Activated CD4-positive, alpha-beta T cell treated with anti-CD3 and anti-CD28 coated beads for 24 hours (primary cell): ENCODE measurements at regions not wholly inside any gene's neighbourhood (a gene's known extent, or its start where the extent isn't known, plus 50 kb on each side); places are given as distances from the start of the nearest gene placed in this dataset.
"Not testable (repeated sequence)": the region's sequence is repeated elsewhere in the genome, so short reads cannot be mapped to it uniquely, and the experiment has no call there.

Source experiments
- DNase-seq, 2 donors: peaks; one replicate each; pipeline ENCODE4 v3.0.0-alpha.2; 2020; ENCODE audit warnings: low read depth in 2 of 2

DNA sequence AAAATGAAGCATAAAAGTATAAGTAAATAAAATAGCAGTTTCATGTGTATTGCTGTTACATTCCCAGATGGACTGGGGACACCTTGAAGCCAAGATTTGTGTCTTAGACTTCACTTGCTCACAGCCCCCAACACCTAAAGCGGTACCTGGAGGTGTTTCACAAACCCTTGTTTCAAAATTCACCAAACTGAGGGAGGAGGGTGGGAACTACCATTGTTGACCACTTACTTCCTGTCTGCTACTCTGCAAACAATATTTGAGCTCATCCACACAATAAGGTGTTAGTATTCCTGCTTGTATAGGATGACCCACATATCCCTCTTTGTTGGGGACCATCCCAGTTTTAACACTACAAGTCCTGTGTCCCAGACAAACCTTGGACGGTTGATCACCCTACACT lies 115.9 kb upstream of the SYT6 start:
- no peak for DNase-seq

GRCh38 chr1:114263343-114263742 lies 109.7 kb upstream of the SYT6 start:
- no peak for DNase-seq

DNA sequence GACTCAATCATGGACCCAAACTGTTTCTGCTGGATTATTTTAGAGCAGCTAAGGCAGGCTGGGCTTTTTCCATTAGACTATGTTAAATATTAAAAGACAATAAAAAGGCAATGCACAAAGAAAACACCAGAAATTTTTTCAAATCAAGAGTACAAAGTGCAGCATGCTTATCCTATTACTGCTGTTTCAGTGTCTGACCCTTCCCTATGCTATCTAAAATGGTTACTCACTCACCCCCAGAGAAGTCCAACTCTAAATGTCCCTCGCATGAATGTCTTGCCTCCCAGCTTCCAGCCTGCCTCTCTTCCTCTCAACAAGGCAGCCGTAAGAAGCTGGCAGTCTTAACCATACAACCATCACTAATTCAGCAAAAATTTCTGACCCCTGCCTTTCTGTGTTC lies 108.7 kb upstream of the SYT6 start:
- DNase-seq: no peak

DNA sequence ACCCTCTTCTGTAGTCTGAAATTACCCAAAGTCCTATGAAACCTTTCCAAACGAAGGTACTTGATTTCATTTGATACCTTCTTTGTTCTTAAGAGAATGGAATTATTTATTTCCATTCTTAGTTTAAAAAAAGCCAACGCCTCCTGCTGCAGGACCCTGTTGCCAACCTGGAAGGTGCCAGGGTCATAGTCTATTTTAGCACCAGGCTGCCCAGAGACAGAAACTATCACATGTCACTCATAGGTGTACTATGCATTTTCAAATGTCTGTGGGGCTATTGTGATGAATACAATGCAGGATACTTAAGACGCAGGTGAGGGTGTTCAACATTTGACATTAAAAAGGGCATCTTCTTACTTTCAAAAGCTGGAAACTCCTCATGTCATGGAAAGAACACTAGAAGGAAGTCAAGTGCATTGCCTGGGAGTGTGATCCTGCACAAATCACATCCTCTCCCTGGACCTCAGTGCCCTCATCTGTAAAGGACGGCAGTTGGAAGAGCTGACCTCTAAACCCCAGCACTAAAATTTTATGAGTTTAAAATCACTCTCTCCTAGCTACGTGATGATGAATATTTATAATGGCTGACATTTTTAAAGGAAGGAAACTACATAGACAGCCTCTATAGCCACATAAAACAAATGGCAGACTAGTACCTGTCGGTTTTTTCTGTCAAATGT lies 107.3 kb upstream of the SYT6 start:
- DNase-seq: no peak

- DNase-seq: no peak
Measured at GRCh38 chr1:114259511-114260160, 106.0 kb upstream of the SYT6 start.

GRCh38 chr1:114258633-114259032 lies 105.0 kb upstream of the SYT6 start:
- DNase-seq: no peak

DNA sequence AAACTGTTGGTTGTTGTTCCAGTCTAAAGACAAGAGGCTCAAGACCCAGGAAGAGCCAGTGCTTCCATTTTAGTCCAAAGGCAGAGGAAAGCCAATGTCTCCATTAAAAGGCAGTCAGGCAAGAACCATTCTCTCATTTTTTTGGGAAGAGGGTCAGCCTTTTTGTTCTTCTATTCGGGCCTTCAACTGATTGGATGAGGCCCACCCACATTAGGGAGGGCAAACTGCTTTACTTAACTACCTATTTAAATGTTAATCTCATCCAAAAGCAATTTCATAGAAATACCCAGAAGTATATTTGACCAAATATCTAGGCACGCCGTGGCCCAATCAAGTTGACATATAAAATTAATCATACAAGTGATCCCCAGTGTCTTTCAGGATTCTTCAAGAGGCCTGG lies 104.4 kb upstream of the SYT6 start:
- no peak for DNase-seq

DNA sequence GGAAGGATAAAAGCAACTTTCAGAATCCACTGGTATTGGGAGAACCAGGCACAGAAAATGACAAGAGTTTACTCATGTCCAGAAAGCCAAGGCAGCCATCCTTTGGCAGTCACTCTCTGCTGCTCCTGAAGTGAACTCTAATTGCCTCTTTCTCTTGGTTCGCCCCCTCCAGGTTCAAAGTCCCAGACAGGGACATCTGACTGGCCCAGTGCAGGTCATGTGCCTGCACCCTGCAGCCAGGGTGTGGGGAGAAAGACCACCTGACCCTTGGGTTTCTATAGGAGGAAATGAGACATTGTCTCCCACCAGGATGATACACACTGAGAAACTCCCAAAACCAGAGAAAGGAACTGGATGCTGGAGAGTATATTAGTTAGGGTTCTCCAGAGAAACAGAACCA lies 103.9 kb upstream of the SYT6 start:
- DNase-seq: no peak

GRCh38 chr1:114253900-114254299 lies 100.2 kb upstream of the SYT6 start:
- no peak for DNase-seq

DNA sequence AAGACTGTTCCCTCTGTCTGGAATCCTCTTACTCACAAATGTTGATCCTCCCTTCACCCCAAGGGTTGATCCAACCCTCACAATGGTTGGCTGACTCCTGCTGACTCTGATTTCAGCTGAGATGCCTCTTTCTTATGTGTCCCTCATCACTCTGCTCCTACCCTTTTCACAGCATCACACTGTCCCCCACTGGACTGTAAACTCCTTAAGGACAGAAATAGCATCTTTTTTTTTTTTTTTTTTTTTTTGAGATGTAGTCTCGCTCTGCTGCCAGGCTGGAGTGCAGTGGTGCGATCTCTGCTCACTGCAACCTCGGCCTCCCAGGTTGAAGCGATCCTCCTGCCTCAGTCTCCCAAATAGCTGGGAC lies 97.9 kb upstream of the SYT6 start:
- no peak for DNase-seq

DNA sequence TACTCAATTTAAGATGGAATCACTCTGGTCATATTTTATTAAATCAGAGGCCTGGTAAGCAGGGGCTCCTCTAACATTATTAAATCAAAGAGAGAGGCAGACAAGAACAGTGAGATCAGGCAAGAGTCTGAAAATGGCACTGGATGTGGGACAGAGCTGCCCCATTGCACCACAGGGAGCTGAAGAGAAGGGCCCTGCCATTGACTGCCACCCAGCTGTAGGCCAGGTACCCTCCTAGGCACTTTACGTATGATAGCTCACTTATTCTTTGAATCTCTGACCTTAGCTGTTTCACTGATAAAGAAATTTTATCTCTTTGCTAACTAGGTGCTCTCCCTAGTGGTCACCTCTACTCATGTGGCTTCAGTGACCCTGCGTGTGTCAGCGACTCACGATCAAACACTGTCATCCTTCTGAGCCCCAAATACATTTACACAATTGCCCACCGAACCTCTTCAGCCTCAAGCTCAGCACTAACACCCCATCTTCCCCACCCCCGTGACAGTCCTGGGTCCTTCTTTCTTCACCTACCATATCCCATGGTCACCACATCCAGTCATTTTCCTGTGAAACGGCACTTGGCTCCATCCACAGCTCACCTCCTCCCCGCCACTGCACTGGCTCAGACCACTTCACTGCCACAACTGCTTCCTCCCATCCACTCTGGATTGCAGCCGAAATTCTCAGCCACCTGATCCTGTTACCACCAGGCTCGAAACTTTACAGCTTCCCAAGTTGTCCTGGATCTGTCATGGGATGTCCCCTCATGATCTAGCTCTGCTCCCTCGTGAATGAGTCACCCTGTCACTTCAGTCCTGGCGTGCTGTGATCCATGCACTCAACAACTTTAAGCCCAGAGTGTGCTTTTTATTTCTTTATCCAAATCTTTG lies 97.3 kb upstream of the SYT6 start:
- no peak for DNase-seq

GRCh38 chr1:114249691-114250090 lies 96.0 kb upstream of the SYT6 start:
- DNase-seq: no peak

- DNase-seq: no peak
Measured at GRCh38 chr1:114248162-114248561, 94.5 kb upstream of the SYT6 start.

GRCh38 chr1:114242531-114243210 lies 89.0 kb upstream of the SYT6 start:
- DNase-seq: not testable (repeated sequence)

DNA sequence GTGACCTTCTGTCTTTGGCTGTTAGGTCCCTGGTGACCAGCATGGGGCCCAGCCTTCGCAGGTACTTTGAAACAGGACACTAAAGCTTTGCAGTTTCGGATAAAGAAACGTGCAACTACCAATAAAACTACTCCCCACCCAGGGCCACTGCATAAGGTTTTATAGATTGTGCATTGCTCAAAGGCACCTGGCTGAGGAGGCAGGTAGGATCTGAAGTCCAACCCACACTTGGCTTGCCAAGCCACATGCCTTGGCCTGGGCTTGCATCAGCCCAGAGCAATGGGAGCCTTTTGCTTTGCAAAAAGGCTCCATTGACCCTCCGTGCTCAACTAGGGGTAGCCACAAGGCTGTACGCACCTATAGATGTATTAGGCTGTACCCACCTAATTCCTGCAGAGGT lies 84.4 kb upstream of the SYT6 start:
- DNase-seq: no peak

- no peak for DNase-seq
Measured at GRCh38 chr1:114236517-114236916, 82.8 kb upstream of the SYT6 start.

- no peak for DNase-seq
Measured at GRCh38 chr1:114235960-114236359, 82.3 kb upstream of the SYT6 start.

DNA sequence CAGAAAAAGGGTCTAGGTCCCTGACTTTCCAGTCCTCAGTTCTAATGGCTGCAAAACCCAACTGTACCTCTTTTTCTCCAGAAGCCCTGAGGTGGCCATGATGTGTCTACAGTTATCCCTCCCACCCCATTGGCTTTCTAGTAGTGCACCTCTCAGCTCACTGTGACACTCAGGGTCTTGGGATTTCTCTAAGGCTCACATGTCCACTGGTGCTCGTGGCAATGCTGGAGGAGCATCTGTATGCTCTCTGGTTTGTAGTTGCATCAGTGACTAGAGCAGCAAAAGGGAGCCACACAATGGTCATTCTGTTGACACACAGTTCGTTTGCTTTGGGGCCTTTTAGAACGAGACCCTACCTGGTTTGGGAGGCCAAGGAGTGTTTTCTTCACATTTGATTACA lies 81.6 kb upstream of the SYT6 start:
- DNase-seq: no peak

DNA sequence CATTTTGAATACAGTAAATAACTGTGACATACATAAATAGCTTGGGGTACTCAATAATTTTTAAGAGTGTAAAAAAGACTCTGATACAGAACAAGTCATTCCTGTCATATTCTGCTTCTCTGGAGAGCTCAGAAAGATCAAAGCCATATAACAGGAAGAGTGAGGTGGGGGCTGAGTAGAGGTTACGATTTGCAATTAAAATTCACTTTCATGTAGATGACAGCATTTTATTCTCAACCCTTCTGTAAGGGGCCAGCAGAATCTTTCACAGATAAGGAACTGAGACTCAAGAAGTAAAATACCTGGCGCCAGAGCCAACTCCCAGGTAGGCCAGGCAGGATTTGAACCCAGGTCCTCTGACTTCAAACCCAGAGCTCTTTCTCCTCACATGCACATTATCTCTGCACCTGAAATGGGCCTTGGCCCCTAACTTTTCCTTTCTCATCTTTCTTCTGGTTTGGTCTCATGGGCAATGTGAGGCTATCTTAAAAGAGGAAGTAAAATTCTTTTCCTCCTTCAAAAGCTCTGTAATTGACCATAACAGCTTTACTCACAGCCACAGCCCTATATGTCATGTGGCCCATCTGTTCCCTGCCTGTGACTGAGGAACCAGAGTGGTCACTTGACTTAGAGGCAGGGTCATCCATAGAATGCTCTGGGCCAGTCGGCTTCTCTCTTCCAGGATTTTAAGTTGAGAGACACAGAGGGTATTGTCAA lies 80.9 kb upstream of the SYT6 start:
- DNase-seq: no peak

DNA sequence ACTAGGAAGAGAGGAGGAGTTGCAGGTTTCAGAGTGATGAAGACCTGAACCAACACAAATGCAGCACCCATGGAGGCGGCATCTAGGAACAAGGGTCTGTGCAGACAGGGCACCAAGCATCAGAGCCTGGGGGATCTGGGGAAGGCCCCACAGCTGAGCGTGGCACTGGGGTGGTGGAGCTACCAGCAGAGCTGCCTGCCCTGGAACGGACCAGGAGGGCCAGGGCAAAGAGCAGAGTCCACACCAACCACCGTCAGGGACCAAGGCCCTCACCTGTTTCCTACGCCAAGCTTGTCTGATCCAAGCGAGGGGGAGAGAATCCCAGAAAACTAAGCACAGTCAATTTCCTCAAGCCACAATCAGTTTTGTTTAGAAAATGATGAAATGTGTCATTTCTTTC lies 79.0 kb upstream of the SYT6 start:
- DNase-seq: no peak

DNA sequence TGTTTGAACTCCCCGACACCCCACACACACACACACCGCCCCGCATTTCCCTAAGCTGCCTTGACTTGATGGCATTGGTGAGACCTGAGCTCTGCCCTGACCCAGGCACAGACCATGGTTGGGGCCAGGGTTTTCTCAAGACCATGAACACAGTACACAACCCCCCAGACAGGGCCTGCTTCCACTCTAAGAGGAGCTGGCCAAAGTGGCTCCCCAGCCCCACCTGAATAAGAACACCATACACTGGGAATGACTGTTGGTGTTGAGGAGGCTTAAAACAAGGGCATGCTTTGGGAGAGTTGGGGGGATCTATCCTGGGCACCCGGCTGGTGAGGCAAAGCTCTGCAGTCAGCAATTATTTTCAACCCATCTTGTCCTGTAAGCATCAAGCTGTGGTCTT lies 77.6 kb upstream of the SYT6 start:
- DNase-seq: no peak

DNA sequence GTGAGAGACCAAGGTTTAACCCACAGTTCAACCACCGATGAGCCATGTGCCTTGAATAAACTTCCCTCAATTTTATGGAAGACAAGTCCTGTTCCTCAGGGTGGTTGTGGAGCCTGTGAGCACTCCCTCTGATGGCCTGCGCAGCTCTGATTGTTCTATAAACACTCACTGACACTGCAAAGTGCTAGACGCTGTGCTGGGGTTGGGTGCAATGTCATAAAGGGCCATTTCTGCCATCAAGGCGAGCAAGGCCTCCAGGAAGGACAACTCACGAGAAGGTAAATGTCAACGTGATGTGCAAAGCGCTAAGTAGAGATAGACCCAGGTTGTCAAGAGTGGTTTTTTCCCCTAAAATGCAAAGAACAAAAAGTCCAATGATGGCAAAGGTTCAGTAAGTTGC lies 75.7 kb upstream of the SYT6 start:
- no peak for DNase-seq
